Nephron progenitor cell (in vitro differentiated cells): ENCODE measurements at regions not wholly inside any gene's neighbourhood (a gene's known extent, or its start where the extent isn't known, plus 50 kb on each side); places are given as distances from the start of the nearest gene placed in this dataset.
A peak's percentile ranks its signal among the peaks of the same experiment; 100 is the strongest.

Experiments
- DNase-seq: peaks from one replicate; pipeline ENCODE4 v3.0.0; 2021
- H3K27ac Mint-ChIP-seq: 2 replicates; pipeline ENCODE4 v1.8.0; 2021; ENCODE audit warnings: mild to moderate bottlenecking, moderate library complexity, mixed read lengths
- H3K27me3 Mint-ChIP-seq: 2 replicates; pipeline ENCODE4 v1.8.0; 2021; ENCODE audit warnings: mild to moderate bottlenecking, low read depth, mixed read lengths; ENCODE audit not compliant: poor library complexity
- H3K36me3 Mint-ChIP-seq: 2 replicates; pipeline ENCODE4 v1.8.0; 2021; ENCODE audit warnings: low read depth, mixed read lengths
- H3K4me1 Mint-ChIP-seq: 2 replicates; pipeline ENCODE4 v1.8.0; 2021; ENCODE audit warnings: mixed read lengths
- H3K4me3 Mint-ChIP-seq: 2 replicates; pipeline ENCODE4 v1.8.0; 2021; ENCODE audit warnings: mild to moderate bottlenecking, moderate library complexity, mixed read lengths
- H3K9me3 Mint-ChIP-seq: 2 replicates; pipeline ENCODE4 v1.8.0; 2021; ENCODE audit warnings: mild to moderate bottlenecking, moderate library complexity, mixed read lengths
- CTCF ChIP-seq: fragments of 200-600 bp; sonication (generic); IDR thresholded peaks from 2 replicates; pipeline ENCODE4 v1.5.0; 2021; ENCODE audit warnings: antibody characterized with exemption

GRCh38 chr6:6811128-6812009 lies 222.8 kb downstream of the LY86 start:
- H3K4me1 Mint-ChIP-seq, result peaks cover 61% of the 10 kb centered on the region

GRCh38 chr6:6812427-6812826 lies 223.9 kb downstream of the LY86 start:
- no peak for DNase-seq
- peaks cover 7% of the 10 kb centered on the region for H3K27me3 Mint-ChIP-seq
- H3K4me1 Mint-ChIP-seq, result peaks cover 52% of the 10 kb centered on the region
- no peaks in the 10 kb centered on the region for H3K36me3 Mint-ChIP-seq
- peak overlapping the region; percentile 91 for H3K27ac Mint-ChIP-seq
- H3K4me3 Mint-ChIP-seq, result no peak overlapping the region
- H3K9me3 Mint-ChIP-seq, result no peaks in the 10 kb centered on the region
- TF ChIP-seq CTCF, result no peak

More at GRCh38 chr6:6811128-6812009, 222.8 kb downstream of the LY86 start:
- Mint-ChIP-seq H3K4me3 (peak overlapping the region; percentile 73), H3K36me3 (no peaks in the 10 kb centered on the region), H3K27ac (peak overlapping the region; percentile 93), H3K9me3 (no peaks in the 10 kb centered on the region), H3K27me3 (peaks cover 4% of the 10 kb centered on the region)
- no peak for DNase-seq
- TF ChIP-seq CTCF, result no peak

- Mint-ChIP-seq H3K27ac (no peak overlapping the region), H3K4me3 (no peak overlapping the region), H3K4me1 (peaks cover 40% of the 10 kb centered on the region), H3K36me3 (no peaks in the 10 kb centered on the region), H3K9me3 (no peaks in the 10 kb centered on the region), H3K27me3 (peaks cover 7% of the 10 kb centered on the region)
- no peak for TF ChIP-seq CTCF
- no peak for DNase-seq
Measured at GRCh38 chr6:6815732-6816131, 227.2 kb downstream of the LY86 start.

- Mint-ChIP-seq H3K4me3 (no peak overlapping the region), H3K4me1 (peaks cover 34% of the 10 kb centered on the region), H3K27me3 (peaks cover 7% of the 10 kb centered on the region), H3K9me3 (no peaks in the 10 kb centered on the region), H3K36me3 (no peaks in the 10 kb centered on the region), H3K27ac (no peak overlapping the region)
- no peak for DNase-seq
- TF ChIP-seq CTCF, result no peak
Measured at GRCh38 chr6:6816716-6817115, 228.2 kb downstream of the LY86 start.

GRCh38 chr6:6818078-6818639 lies 229.6 kb downstream of the LY86 start:
- H3K36me3 Mint-ChIP-seq, result no peaks in the 10 kb centered on the region
- H3K4me3 Mint-ChIP-seq, result no peak overlapping the region
- TF ChIP-seq CTCF, result no peak
- H3K9me3 Mint-ChIP-seq, result no peaks in the 10 kb centered on the region
- DNase-seq, result no peak
- H3K27ac Mint-ChIP-seq, result no peak overlapping the region
- H3K4me1 Mint-ChIP-seq, result peaks cover 25% of the 10 kb centered on the region
- H3K27me3 Mint-ChIP-seq, result peaks cover 9% of the 10 kb centered on the region
